H1 (cell line): ENCODE measurements at regions not wholly inside any gene's neighbourhood (a gene's known extent, or its start where the extent isn't known, plus 50 kb on each side); places are given as distances from the start of the nearest gene placed in this dataset.

ENCODE experiments used
- CTCF ChIA-PET: fragments of 300-600 bp; sonication (Branson Sonifier 250); formaldehyde crosslinking; loops from one replicate; lab custom pipeline; 2021; ENCODE audit not compliant: partially characterized antibody; lab: Charles Lee
- POLR2A ChIA-PET: fragments of 300-600 bp; sonication (Branson Sonifier 250); formaldehyde crosslinking; loops from one replicate; lab custom pipeline; 2021; ENCODE audit warnings: inconsistent platforms; ENCODE audit not compliant: partially characterized antibody; lab: Charles Lee
- DNase-seq, 2 experiments: peaks; one replicate each; pipeline versions ENCODE4 v3.0.0 to v3.0.0-alpha.2; 2010 to 2022; ENCODE audit warnings: low spot score in 2 of 2, low read depth in 1 of 2, mixed read lengths in 1 of 2
- FAIRE-seq: peaks from 2 replicates; lab custom pipeline; 2011; peaks lifted over from hg19 to GRCh38; lab: Jason Lieb, UNC
- H2AFZ ChIP-seq: 2 replicates; pipeline ENCODE4 v1.8.1; 2012; ENCODE audit warnings: low read length, inconsistent platforms
- H2AK5ac ChIP-seq: 2 replicates; pipeline ENCODE4 v1.6.1; 2013; ENCODE audit warnings: low read depth, low read length
- H2BK120ac ChIP-seq: replicated peaks from 2 replicates; pipeline ENCODE3; 2013; ENCODE audit warnings: low read depth, low read length, inconsistent platforms
- H2BK12ac ChIP-seq: 2 replicates; pipeline ENCODE4 v1.6.1; 2013; ENCODE audit warnings: low read depth, low read length
- H2BK15ac ChIP-seq: 2 replicates; pipeline ENCODE4 v1.6.1; 2013; ENCODE audit warnings: low read length
- H2BK20ac ChIP-seq: 2 replicates; pipeline ENCODE4 v1.6.1; 2013; ENCODE audit warnings: low read length
- H2BK5ac ChIP-seq: 2 replicates; pipeline ENCODE4 v1.6.1; 2013; ENCODE audit warnings: low read depth, low read length
- H3K14ac ChIP-seq: 2 replicates; pipeline ENCODE4 v1.6.1; 2013; ENCODE audit warnings: inconsistent platforms; ENCODE audit not compliant: insufficient read length
- H3K18ac ChIP-seq: 2 replicates; pipeline ENCODE4 v1.6.1; 2013; ENCODE audit warnings: low read length; ENCODE audit errors: extremely low read depth
- H3K23ac ChIP-seq: 2 replicates; pipeline ENCODE4 v1.6.1; 2013; ENCODE audit warnings: inconsistent platforms; ENCODE audit not compliant: insufficient read length
- H3K23me2 ChIP-seq: 2 replicates; pipeline ENCODE4 v1.6.1; 2013; ENCODE audit warnings: low read depth, low read length
- H3K27ac ChIP-seq: 2 replicates; pipeline ENCODE4 v1.6.1; 2011; ENCODE audit warnings: low read depth, low read length, inconsistent platforms
- H3K27me3 ChIP-seq, 4 experiments: replicated peaks in 1 of 4; 1 replicate in 1 of 4; 2 replicates in 3 of 4; pipeline versions ENCODE4 v1.6.1 to v1.8.1; 2011 to 2013; ENCODE audit warnings: low read length in 3 of 4, mild to moderate bottlenecking in 3 of 4, inconsistent platforms in 2 of 4, mixed read lengths in 2 of 4, moderate library complexity in 1 of 4; ENCODE audit not compliant: control insufficient read depth in 3 of 4, insufficient read depth in 3 of 4; ENCODE audit errors: extremely low read depth in 1 of 4
- H3K36me3 ChIP-seq, 4 experiments: 2 replicates each; pipeline versions ENCODE4 v1.6.1 to v1.8.1; 2011 to 2013; ENCODE audit warnings: mild to moderate bottlenecking in 4 of 4, low read length in 3 of 4, moderate library complexity in 2 of 4, control low read depth in 1 of 4, inconsistent platforms in 1 of 4; ENCODE audit not compliant: insufficient read depth in 4 of 4, control insufficient read depth in 2 of 4
- H3K4ac ChIP-seq: replicated peaks from 2 replicates; pipeline ENCODE3; 2013; ENCODE audit warnings: low read length, low read depth, mixed read lengths, inconsistent platforms; ENCODE audit not compliant: insufficient read length
- H3K4me1 ChIP-seq, 4 experiments: replicated peaks in 1 of 4; 1 replicate in 1 of 4; 2 replicates in 3 of 4; pipeline versions ENCODE4 v1.6.1 to v1.8.1; 2011 to 2013; ENCODE audit warnings: low read length in 3 of 4, inconsistent platforms in 2 of 4, mixed read lengths in 1 of 4; ENCODE audit not compliant: insufficient read depth in 4 of 4, control insufficient read depth in 3 of 4
- H3K4me2 ChIP-seq, 2 experiments: 2 replicates each; pipeline versions ENCODE4 v1.6.1 to v1.8.1; 2011 to 2013; ENCODE audit warnings: low read depth in 2 of 2, low read length in 2 of 2, control low read depth in 1 of 2, inconsistent platforms in 1 of 2, mild to moderate bottlenecking in 1 of 2; ENCODE audit not compliant: insufficient read depth in 1 of 2
- H3K4me3 ChIP-seq, 4 experiments: fragments of 200-600, 300-600 bp in 1 of 4; sonication (generic), shearing (Covaris generic), sonication (Bioruptor Twin) in 1 of 4; 2 replicates each; pipeline versions ENCODE4 v1.5.1 to v1.8.1; 2011 to 2016; ENCODE audit warnings: low read length in 4 of 4, low read depth in 3 of 4, control low read depth in 2 of 4, inconsistent platforms in 2 of 4, mild to moderate bottlenecking in 2 of 4, mixed read lengths in 1 of 4, moderate library complexity in 1 of 4; ENCODE audit not compliant: insufficient read depth in 2 of 4; ENCODE audit errors: extremely low read depth in 1 of 4
- H3K56ac ChIP-seq: replicated peaks from 2 replicates; pipeline ENCODE3; 2013; ENCODE audit warnings: low read depth, mild to moderate bottlenecking, mixed read lengths, low read length, inconsistent platforms; ENCODE audit not compliant: insufficient read length
- H3K79me1 ChIP-seq: 2 replicates; pipeline ENCODE4 v1.6.1; 2013; ENCODE audit warnings: low read depth, low read length, control low read depth
- H3K79me2 ChIP-seq, 2 experiments: 2 replicates each; pipeline versions ENCODE4 v1.6.1 to v1.8.1; 2012 to 2013; ENCODE audit warnings: low read length in 2 of 2, mild to moderate bottlenecking in 2 of 2, inconsistent platforms in 1 of 2; ENCODE audit not compliant: insufficient read depth in 2 of 2, control insufficient read depth in 1 of 2
- H3K9ac ChIP-seq, 4 experiments: replicated peaks in 1 of 4; 1 replicate in 1 of 4; 2 replicates in 3 of 4; pipeline versions ENCODE4 v1.6.1 to v1.8.1; 2011 to 2013; ENCODE audit warnings: low read depth in 3 of 4, low read length in 3 of 4, control low read depth in 2 of 4, mild to moderate bottlenecking in 2 of 4, moderate library complexity in 2 of 4, inconsistent platforms in 1 of 4; ENCODE audit errors: extremely low read depth in 1 of 4
- H3K9me3 ChIP-seq, 2 experiments: 2 replicates each; pipeline versions ENCODE4 v1.6.1 to v1.8.1; 2012 to 2013; ENCODE audit warnings: mild to moderate bottlenecking in 2 of 2, moderate library complexity in 2 of 2, control low read depth in 1 of 2, inconsistent platforms in 1 of 2, low read depth in 1 of 2, low read length in 1 of 2, mixed read lengths in 1 of 2; ENCODE audit not compliant: insufficient read depth in 2 of 2
- H4K20me1 ChIP-seq, 2 experiments: replicated peaks in 1 of 2; 2 replicates each; pipeline versions ENCODE3 to v1.8.1; 2011 to 2013; ENCODE audit warnings: inconsistent platforms in 2 of 2, low read length in 2 of 2, mild to moderate bottlenecking in 1 of 2; ENCODE audit not compliant: insufficient read depth in 2 of 2, control insufficient read depth in 1 of 2
- H4K5ac ChIP-seq: 2 replicates; pipeline ENCODE4 v1.6.1; 2013; ENCODE audit warnings: low read length, low read depth, mixed read lengths, inconsistent platforms; ENCODE audit not compliant: insufficient read length
- H4K8ac ChIP-seq: 2 replicates; pipeline ENCODE4 v1.8.0; 2013; ENCODE audit warnings: mild to moderate bottlenecking, moderate library complexity, low read length, inconsistent platforms; ENCODE audit not compliant: insufficient read depth; ENCODE audit errors: extremely low read depth
- H4K91ac ChIP-seq: replicated peaks from 2 replicates; pipeline ENCODE3; 2013; ENCODE audit warnings: low read length, mixed read lengths, inconsistent platforms; ENCODE audit not compliant: insufficient read length
- ATF2 ChIP-seq: IDR thresholded peaks from 2 replicates; pipeline ENCODE4 v1.6.1; 2012; ENCODE audit warnings: low read length, inconsistent platforms
- GABPA ChIP-seq: IDR thresholded peaks from 2 replicates; pipeline ENCODE4 v1.6.1; 2011; ENCODE audit warnings: mild to moderate bottlenecking, low read length, moderate library complexity, borderline replicate concordance; ENCODE audit not compliant: insufficient read depth
- GTF2F1 ChIP-seq: IDR thresholded peaks from 2 replicates; pipeline ENCODE4 v1.6.1; 2012; ENCODE audit warnings: low read depth, low read length, improper control_type of control experiment, borderline replicate concordance
- MAFK ChIP-seq: IDR thresholded peaks from 2 replicates; pipeline ENCODE4 v1.6.1; 2012; ENCODE audit warnings: low read depth, mild to moderate bottlenecking, improper control_type of control experiment, low read length
- MAX ChIP-seq: IDR thresholded peaks from 2 replicates; pipeline ENCODE4 v1.6.1; 2012; ENCODE audit warnings: inconsistent platforms
- PHF8 ChIP-seq: fragments of 200-600 bp; sonication (generic); conservative IDR thresholded peaks from 2 replicates; pipeline ENCODE4 v1.7.1; 2012; ENCODE audit warnings: low read depth, mild to moderate bottlenecking, inconsistent platforms, low read length, moderate library complexity
- RBBP5 ChIP-seq: IDR thresholded peaks from 2 replicates; pipeline ENCODE4 v1.7.1; 2012; ENCODE audit warnings: low read depth, mild to moderate bottlenecking, inconsistent platforms, low read length, moderate library complexity, borderline replicate concordance
- RFX5 ChIP-seq: IDR thresholded peaks from 2 replicates; pipeline ENCODE4 v1.6.1; 2011; ENCODE audit warnings: low read depth, low read length, improper control_type of control experiment, borderline replicate concordance
- SAP30 ChIP-seq: fragments of 300-600 bp; sonication (generic); IDR thresholded peaks from 2 replicates; pipeline ENCODE4 v1.7.1; 2012; ENCODE audit warnings: low read length, moderate library complexity, mild to moderate bottlenecking, inconsistent platforms; ENCODE audit not compliant: insufficient read depth, insufficient replicate concordance
- SIX5 ChIP-seq: IDR thresholded peaks from 2 replicates; pipeline ENCODE4 v1.6.1; 2011; ENCODE audit warnings: mild to moderate bottlenecking, low read depth, low read length
- SUZ12 ChIP-seq: fragments of 200-600 bp; sonication (generic); IDR thresholded peaks from 2 replicates; pipeline ENCODE4 v1.6.1; 2012; ENCODE audit warnings: mild to moderate bottlenecking, inconsistent platforms, low read length, moderate library complexity, mixed read lengths
- TCF12 ChIP-seq: IDR thresholded peaks from 2 replicates; pipeline ENCODE4 v1.6.1; 2011; ENCODE audit warnings: low read depth, mild to moderate bottlenecking, low read length
- WGBS, 2 experiments: shearing (Covaris generic) in 1 of 2; methylation state at CpG; one replicate each; pipeline versions ENCODE4 v1.1.6 to v1.1.7; 2013 to 2015; ENCODE audit warnings: low lambda C conversion rate in 2 of 2, mixed read lengths in 2 of 2, inconsistent platforms in 1 of 2, low coverage in 1 of 2, missing lambda C conversion rate in 1 of 2; ENCODE audit not compliant: insufficient replicate concordance in 2 of 2, insufficient coverage in 1 of 2, insufficient read length in 1 of 2; ENCODE audit errors: extremely low coverage in 1 of 2, missing lambda C conversion rate in 1 of 2; 5-methylcytosine and 5-hydroxymethylcytosine counted together

GRCh38 chr1:30323352-30323751, 400.0 kb downstream of the MATN1 start:
- Histone ChIP-seq H2BK5ac (no peak overlapping the region), H3K56ac (no peak overlapping the region), H4K20me1 (no peaks in the 10 kb centered on the region), H3K79me1 (no peaks in the 10 kb centered on the region), H2BK12ac (no peak overlapping the region), H3K9ac (no peak overlapping the region), H3K9me3 (no peaks in the 10 kb centered on the region), H2BK15ac (no peak overlapping the region), H3K23ac (no peak overlapping the region), H3K23me2 (no peaks in the 10 kb centered on the region), H3K79me2 (no peaks in the 10 kb centered on the region), H2AK5ac (no peak overlapping the region), H4K5ac (no peak overlapping the region), H3K4me3 (no peak overlapping the region), H3K14ac (no peak overlapping the region), H3K36me3 (no peaks in the 10 kb centered on the region), H3K27me3 (no peaks in the 10 kb centered on the region), H2BK120ac (no peak overlapping the region), H3K4me1 (no peaks in the 10 kb centered on the region; a peak in 1 of 7 replicates), H3K18ac (no peak overlapping the region), H3K4ac (no peak overlapping the region), H4K8ac (no peak overlapping the region), H2AFZ (no peak overlapping the region), H3K4me2 (no peak overlapping the region), H3K27ac (no peak overlapping the region), H2BK20ac (no peak overlapping the region), H4K91ac (no peak overlapping the region)
- ChIA-PET CTCF (interaction anchor here (0.7 to 3.7 kb wide), 12 partner anchors 8 to 253 kb away, joined by 3 to 20 read pairs (median 3); no protein-coding TSS in a partner anchor), POLR2A (no interaction called here)
- FAIRE-seq (no peak), DNase-seq (peak in 1 of 2 experiments; percentile 16)
- WGBS, 2 experiments: 85% methylated on average over 3 of the region's 3 CpGs; no CpG with 5 or more reads in 1 of the 2 experiments
- TF ChIP-seq RBBP5: no peak
- TF ChIP-seq MAX: no peak
- no peak for TF ChIP-seq SIX5
- TF ChIP-seq TCF12: no peak
- TF ChIP-seq GABPA: no peak
- no peak for TF ChIP-seq RFX5
- no peak for TF ChIP-seq GTF2F1
- no peak for TF ChIP-seq SAP30
- no peak for TF ChIP-seq MAFK
- TF ChIP-seq ATF2: no peak
- TF ChIP-seq PHF8: no peak
- TF ChIP-seq SUZ12: no peak
